ENCODE measurements at regions not wholly inside any gene's neighbourhood (a gene's known extent, or its start where the extent isn't known, plus 50 kb on each side); places are given as distances from the start of the nearest gene placed in this dataset.

GRCh38 chr5:175384724-175385552 lies 59.0 kb downstream of the DRD1 start:
- TF ChIP-seq, protein P1, sequence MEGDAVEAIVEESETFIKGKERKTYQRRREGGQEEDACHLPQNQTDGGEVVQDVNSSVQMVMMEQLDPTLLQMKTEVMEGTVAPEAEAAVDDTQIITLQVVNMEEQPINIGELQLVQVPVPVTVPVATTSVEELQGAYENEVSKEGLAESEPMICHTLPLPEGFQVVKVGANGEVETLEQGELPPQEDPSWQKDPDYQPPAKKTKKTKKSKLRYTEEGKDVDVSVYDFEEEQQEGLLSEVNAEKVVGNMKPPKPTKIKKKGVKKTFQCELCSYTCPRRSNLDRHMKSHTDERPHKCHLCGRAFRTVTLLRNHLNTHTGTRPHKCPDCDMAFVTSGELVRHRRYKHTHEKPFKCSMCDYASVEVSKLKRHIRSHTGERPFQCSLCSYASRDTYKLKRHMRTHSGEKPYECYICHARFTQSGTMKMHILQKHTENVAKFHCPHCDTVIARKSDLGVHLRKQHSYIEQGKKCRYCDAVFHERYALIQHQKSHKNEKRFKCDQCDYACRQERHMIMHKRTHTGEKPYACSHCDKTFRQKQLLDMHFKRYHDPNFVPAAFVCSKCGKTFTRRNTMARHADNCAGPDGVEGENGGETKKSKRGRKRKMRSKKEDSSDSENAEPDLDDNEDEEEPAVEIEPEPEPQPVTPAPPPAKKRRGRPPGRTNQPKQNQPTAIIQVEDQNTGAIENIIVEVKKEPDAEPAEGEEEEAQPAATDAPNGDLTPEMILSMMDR (conservative IDR thresholded peaks at IDR 0.05; ENCODE audit: low read length): no peak
- no peak for TF ChIP-seq EZH2phosphoT487 (IDR thresholded peaks at IDR 0.05; ENCODE audit: borderline replicate concordance)
